ENCODE measurements at regions not wholly inside any gene's neighbourhood (a gene's known extent, or its start where the extent isn't known, plus 50 kb on each side); places are given as distances from the start of the nearest gene placed in this dataset.

- no peak for ATAC-seq
- no peak for TF ChIP-seq CTCF (IDR thresholded peaks at IDR 0.05)
- H3K4me1 ChIP-seq, result no peaks in the 10 kb centered on the region
- no peak for DNase-seq
- no peak overlapping the region for H3K4me3 ChIP-seq
- no peaks in the 10 kb centered on the region for H3K36me3 ChIP-seq
- intact Hi-C loops (cut with DNase I), result no loop called here
- no peaks in the 10 kb centered on the region for H3K27me3 ChIP-seq
- no peak overlapping the region for H3K27ac ChIP-seq
- no peaks in the 10 kb centered on the region for H3K9me3 ChIP-seq
These were observed 196.5 kb upstream of the FRMD6 start for GRCh38 chr14:51455041-51455835.

GRCh38 chr14:51457843-51458562, 193.7 kb upstream of the FRMD6 start:
- TF ChIP-seq CTCF (IDR thresholded peaks at IDR 0.05), result no peak

DNA sequence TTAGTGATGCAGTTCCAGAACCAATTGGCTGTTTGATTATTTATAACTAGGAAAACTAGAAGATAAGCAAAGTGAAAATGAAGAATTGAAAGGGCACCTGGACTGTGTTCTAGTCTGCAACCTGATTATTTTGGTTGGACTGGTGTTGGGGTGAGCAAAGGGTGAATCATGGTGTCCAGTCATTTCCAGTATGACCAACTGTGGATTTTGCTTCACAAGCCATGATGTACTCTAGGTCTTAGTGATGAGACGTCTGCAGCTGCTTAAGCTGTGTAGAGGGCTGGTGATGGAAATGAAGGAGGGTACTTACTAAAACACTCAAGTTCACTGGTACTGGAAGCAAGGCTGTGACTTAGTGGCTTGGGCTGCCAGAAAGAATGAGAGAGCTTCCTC, 193.2 kb upstream of the FRMD6 start:
- no peaks in the 10 kb centered on the region for H3K9me3 ChIP-seq
- H3K4me3 ChIP-seq, result no peak overlapping the region
- no peak for DNase-seq
- no peaks in the 10 kb centered on the region for H3K27me3 ChIP-seq
- intact Hi-C loops (cut with DNase I), result no loop called here
- H3K4me1 ChIP-seq, result no peaks in the 10 kb centered on the region
- ATAC-seq, result no peak
- no peak overlapping the region for H3K27ac ChIP-seq
- no peak for TF ChIP-seq CTCF (IDR thresholded peaks at IDR 0.05)
- H3K36me3 ChIP-seq, result no peaks in the 10 kb centered on the region

More at GRCh38 chr14:51457843-51458562, 193.7 kb upstream of the FRMD6 start:
- intact Hi-C loops (cut with DNase I), result no loop called here
- Histone ChIP-seq H3K27me3 (no peaks in the 10 kb centered on the region), H3K4me3 (no peak overlapping the region), H3K4me1 (no peaks in the 10 kb centered on the region), H3K9me3 (no peaks in the 10 kb centered on the region), H3K36me3 (no peaks in the 10 kb centered on the region), H3K27ac (no peak overlapping the region)
- DNase-seq, result no peak
- no peak for ATAC-seq

DNA sequence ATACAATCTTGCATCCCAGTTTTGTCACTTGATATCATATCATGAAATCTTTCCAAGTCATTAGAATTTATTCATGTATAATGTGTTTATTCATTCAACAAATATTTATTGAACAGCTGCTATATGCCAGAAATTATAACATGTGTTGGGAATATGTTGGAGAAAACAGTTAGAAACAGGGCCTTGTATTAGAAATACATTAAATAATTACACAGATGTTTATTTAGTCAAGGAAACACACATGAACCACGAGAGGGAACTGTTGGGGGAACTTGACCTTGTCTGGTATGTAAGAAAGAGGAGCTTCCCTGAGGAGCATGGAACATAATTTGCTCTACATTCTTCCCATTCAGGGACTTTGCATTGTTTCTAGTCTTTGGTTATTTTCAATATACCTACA, 191.7 kb upstream of the FRMD6 start:
- intact Hi-C loops (cut with DNase I), result no loop called here
- ATAC-seq (no peak), DNase-seq (no peak)
- Histone ChIP-seq H3K4me1 (no peaks in the 10 kb centered on the region), H3K27me3 (no peaks in the 10 kb centered on the region), H3K27ac (no peak overlapping the region), H3K36me3 (no peaks in the 10 kb centered on the region), H3K4me3 (no peak overlapping the region), H3K9me3 (no peaks in the 10 kb centered on the region)
- no peak for TF ChIP-seq CTCF (IDR thresholded peaks at IDR 0.05)

- DNase-seq (no peak), ATAC-seq (no peak)
- no peaks in the 10 kb centered on the region for H3K36me3 ChIP-seq
- H3K27me3 ChIP-seq, result no peaks in the 10 kb centered on the region
- no peak overlapping the region for H3K4me3 ChIP-seq
- no peaks in the 10 kb centered on the region for H3K9me3 ChIP-seq
- H3K4me1 ChIP-seq, result no peaks in the 10 kb centered on the region
- no peak overlapping the region for H3K27ac ChIP-seq
- no peak for TF ChIP-seq CTCF (IDR thresholded peaks at IDR 0.05)
- intact Hi-C loops (cut with DNase I), result no loop called here
These were observed 189.5 kb upstream of the FRMD6 start for GRCh38 chr14:51462182-51462581.

All from left lung (tissue), 4 donors.